ENCODE measurements at regions not wholly inside any gene's neighbourhood (a gene's known extent, or its start where the extent isn't known, plus 50 kb on each side); places are given as distances from the start of the nearest gene placed in this dataset.

DNA sequence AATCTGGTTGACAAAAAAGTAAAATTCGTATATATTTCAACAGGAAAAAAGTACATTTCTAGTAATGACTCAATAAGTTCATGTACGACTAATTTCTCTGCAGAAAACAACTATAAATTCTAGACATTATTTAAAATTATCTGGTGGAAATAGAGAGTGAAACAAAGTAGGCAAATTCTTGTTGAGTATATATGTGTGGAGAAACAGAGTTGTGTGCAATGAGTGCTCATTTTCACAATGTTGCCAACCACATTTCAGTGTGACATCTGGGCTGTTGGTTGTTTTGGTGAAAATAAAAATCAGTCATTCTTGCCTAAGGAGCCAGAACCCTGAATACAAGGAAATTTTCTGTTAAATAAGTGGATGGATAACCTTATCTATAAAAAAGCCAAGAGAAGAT lies 372.0 kb upstream of the NDST4 start:
- TF ChIP-seq CTCF (conservative IDR thresholded peaks at IDR 0.05; ENCODE audit: low read depth, low read length) (no peak), EZH2 (IDR thresholded peaks at IDR 0.05; ENCODE audit: low read length, unreplicated experiment) (no peak)

Measured in PC-3 (cell line).